GM12873 (cell line): ENCODE measurements at regions not wholly inside any gene's neighbourhood (a gene's known extent, or its start where the extent isn't known, plus 50 kb on each side); places are given as distances from the start of the nearest gene placed in this dataset.

ENCODE experiments used
- TF ChIP-seq, protein P1 (sequence below): IDR thresholded peaks from 2 replicates; pipeline ENCODE4 v1.5.1; 2012; ENCODE audit warnings: low read depth, mild to moderate bottlenecking, moderate library complexity, low read length, control low read depth; ENCODE audit not compliant: insufficient read depth; ENCODE audit errors: missing control alignments

GRCh38 chr2:217108086-217108485 lies 248.2 kb upstream of the TNP1 start:
- TF ChIP-seq, protein P1, sequence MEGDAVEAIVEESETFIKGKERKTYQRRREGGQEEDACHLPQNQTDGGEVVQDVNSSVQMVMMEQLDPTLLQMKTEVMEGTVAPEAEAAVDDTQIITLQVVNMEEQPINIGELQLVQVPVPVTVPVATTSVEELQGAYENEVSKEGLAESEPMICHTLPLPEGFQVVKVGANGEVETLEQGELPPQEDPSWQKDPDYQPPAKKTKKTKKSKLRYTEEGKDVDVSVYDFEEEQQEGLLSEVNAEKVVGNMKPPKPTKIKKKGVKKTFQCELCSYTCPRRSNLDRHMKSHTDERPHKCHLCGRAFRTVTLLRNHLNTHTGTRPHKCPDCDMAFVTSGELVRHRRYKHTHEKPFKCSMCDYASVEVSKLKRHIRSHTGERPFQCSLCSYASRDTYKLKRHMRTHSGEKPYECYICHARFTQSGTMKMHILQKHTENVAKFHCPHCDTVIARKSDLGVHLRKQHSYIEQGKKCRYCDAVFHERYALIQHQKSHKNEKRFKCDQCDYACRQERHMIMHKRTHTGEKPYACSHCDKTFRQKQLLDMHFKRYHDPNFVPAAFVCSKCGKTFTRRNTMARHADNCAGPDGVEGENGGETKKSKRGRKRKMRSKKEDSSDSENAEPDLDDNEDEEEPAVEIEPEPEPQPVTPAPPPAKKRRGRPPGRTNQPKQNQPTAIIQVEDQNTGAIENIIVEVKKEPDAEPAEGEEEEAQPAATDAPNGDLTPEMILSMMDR, result no peak

DNA sequence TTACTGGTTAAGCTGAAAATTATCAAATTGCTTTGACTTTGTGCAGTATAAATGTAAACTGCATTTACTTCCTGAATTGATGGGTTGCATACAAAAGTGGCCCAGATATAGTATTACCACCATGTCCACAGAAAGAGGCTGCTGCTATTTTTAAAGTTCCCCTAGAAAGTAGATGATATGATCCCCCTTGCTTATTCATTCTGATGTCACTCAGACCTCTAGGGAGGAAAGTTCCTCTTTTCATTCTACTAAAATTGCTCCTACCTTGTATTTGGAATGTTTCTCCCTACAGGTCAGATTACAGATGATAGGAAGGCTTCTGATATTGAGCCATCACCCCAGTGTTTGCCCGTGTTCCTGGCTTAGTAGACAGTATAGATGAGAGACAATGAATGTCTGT lies 247.6 kb upstream of the TNP1 start:
- TF ChIP-seq, protein P1, result no peak

DNA sequence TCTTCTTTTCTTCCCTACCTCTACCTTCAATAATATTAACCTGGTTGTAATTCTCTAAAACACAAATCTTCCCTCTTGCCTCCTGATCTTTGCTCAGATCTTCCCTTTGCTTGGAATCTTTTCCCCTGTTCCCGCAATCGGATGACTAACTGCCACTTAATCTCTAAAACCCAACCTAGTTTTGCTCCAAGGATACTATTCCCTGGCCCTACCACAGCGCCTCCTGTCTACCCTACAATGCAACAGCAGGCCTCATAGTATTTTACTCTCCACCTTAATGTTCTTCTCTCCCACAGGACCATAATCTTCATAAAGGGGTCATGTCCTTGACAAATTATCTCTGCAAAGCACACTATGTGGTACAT lies 246.8 kb upstream of the TNP1 start:
- TF ChIP-seq, protein P1, result peak; percentile 52

- TF ChIP-seq, protein P1, result no peak
These were observed 246.1 kb upstream of the TNP1 start for GRCh38 chr2:217105733-217106649.

DNA sequence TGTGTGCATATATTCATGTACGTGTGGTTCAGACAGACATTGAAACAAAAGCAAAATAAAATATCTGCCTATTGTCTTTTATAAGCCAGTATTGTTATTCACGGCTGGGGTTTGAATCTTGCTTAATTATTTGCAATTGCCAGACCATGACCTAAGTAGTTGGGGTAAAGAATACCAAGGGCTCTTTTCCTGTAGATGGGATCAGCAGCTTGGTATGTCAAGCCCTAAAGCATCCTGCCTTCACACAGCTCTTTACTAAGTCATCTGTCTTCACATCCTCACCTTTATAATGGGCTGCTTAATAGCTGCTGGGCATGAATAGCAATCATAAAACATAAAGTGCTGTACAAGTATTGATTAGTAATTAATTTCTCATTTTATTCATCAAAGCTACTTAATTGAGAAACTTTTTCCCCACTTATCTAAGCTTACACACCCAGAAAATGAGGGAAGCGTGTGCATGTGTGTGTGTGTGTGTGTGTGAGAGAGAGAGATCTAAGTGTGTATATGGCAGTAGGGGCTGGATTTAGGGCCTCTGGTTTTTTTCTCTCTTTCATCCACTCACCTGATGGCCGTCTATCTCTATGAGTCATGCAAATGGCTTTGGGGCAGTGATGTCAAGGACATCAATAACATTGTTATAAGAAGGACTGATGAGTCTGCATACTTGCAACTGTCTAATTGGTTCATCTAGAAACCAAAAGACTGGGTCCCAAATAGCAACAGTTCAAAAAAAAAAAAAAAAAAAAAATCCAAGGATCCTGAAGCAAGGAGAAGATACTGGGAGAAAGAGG lies 244.1 kb upstream of the TNP1 start:
- TF ChIP-seq, protein P1, result no peak

DNA sequence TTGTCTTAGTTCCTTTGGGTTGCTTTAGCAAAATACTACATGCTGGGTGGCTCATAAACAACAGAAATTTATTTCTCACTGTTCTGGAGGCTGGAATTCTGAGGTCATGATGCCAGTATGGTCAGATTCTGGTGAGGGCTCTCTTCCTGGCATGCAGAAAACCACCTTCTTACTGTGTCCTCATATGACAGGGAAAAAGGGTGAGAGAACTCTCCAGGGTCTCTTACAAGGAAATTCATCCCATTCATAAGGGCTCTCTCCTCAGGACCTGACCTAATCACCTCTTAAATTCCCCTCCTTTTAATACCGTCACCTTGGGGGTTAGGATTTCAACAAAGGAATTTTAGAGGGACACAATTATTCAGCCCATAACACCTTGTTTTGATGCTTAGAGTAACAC lies 243.1 kb upstream of the TNP1 start:
- TF ChIP-seq, protein P1, result no peak

- TF ChIP-seq, protein P1, result no peak
These were observed 242.1 kb upstream of the TNP1 start for GRCh38 chr2:217101972-217102371.
